Body of pancreas (tissue), 4 donors: ENCODE measurements at regions not wholly inside any gene's neighbourhood (a gene's known extent, or its start where the extent isn't known, plus 50 kb on each side); places are given as distances from the start of the nearest gene placed in this dataset.
"Not testable (repeated sequence)": the region's sequence is repeated elsewhere in the genome, so short reads cannot be mapped to it uniquely, and the experiment has no call there.

Experiments
- ATAC-seq: fragments of 150-250 bp; one replicate; pipeline ENCODE4 v1.9.1; 2016
- DNase-seq, 4 donors: peaks; one replicate each; pipeline ENCODE4 v3.0.0-alpha.2; 2019
- H3K27ac ChIP-seq, 4 donors: fragments of 200-600 bp; sonication (generic); 1 replicate in 3 of 4; 2 replicates in 1 of 4; pipeline versions ENCODE4 v1.5.1 to v1.6.1; 2016 to 2019; ENCODE audit warnings: mild to moderate bottlenecking in 1 of 4, mixed read lengths in 1 of 4, moderate library complexity in 1 of 4
- H3K27me3 ChIP-seq, 2 donors: fragments of 200-600 bp; sonication (generic); one replicate each; pipeline ENCODE4 v1.6.0; 2016; ENCODE audit warnings: mild to moderate bottlenecking in 1 of 2
- H3K36me3 ChIP-seq, 2 donors: fragments of 200-600 bp; sonication (generic); replicated peaks in 1 of 2; 2 replicates each; pipeline ENCODE4 v1.5.1; 2016; ENCODE audit warnings: low read depth in 2 of 2; ENCODE audit not compliant: insufficient read depth in 1 of 2
- H3K4me1 ChIP-seq: fragments of 200-600 bp; sonication (generic); one replicate; pipeline ENCODE4 v1.6.0; 2016
- H3K4me3 ChIP-seq, 2 donors: fragments of 200-600 bp; sonication (generic); 1 replicate in 1 of 2; 2 replicates in 1 of 2; pipeline ENCODE4 v1.5.1; 2016 to 2019
- H3K9me3 ChIP-seq, 3 donors: fragments of 200-600 bp; sonication (generic); 1 replicate in 2 of 3; 2 replicates in 1 of 3; pipeline ENCODE4 v1.5.1; 2016
- POLR2A ChIP-seq, 3 donors: fragments of 450-650 bp; IDR thresholded peaks; one replicate each; pipeline ENCODE4 v1.6.1; 2016; ENCODE audit warnings: antibody characterized with exemption in 3 of 3, mild to moderate bottlenecking in 2 of 3
- WGBS, 2 donors: methylation state at CpG; one replicate each; pipeline ENCODE4 v1.1.5; 2017; 5-methylcytosine and 5-hydroxymethylcytosine counted together
- intact Hi-C: fragments of 100-400 bp; cut with DNase I; formaldehyde crosslinking; loops from one replicate; pipeline ENCODE4 v1.15.1; 2023
- TF ChIP-seq, protein P1 (sequence below), 7 experiments: fragments of 450-650 bp in 4 of 7; fragments of 200-600 bp in 3 of 7; sonication (generic) in 3 of 7; IDR thresholded peaks; one replicate each; pipeline ENCODE4 v1.5.1; 2016 to 2019; ENCODE audit warnings: antibody characterized with exemption in 7 of 7

DNA sequence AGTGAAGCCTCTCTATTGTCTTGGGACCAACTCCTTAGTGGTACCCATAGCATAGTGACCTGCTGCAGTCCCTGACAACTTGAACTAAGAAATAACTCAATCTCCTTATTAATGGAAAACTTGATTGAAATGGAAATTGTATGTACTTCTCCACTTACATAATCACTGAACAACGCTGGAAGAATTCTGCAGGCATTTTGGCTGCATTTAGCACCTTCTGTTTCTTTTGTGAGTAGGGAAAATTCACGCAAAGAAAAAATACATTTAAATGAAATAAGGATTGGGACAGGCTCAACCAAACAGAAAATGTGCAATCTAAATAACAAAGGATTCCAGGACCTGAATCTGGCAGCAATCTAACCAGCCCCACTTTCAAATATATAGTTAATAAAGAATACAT lies 126.9 kb upstream of the GHITM start:
- no peaks in the 10 kb centered on the region for H3K36me3 ChIP-seq
- H3K27me3 ChIP-seq, result no peaks in the 10 kb centered on the region
- intact Hi-C loops, result no loop called here
- no peak for DNase-seq
- no peak for ATAC-seq
- TF ChIP-seq, protein P1, sequence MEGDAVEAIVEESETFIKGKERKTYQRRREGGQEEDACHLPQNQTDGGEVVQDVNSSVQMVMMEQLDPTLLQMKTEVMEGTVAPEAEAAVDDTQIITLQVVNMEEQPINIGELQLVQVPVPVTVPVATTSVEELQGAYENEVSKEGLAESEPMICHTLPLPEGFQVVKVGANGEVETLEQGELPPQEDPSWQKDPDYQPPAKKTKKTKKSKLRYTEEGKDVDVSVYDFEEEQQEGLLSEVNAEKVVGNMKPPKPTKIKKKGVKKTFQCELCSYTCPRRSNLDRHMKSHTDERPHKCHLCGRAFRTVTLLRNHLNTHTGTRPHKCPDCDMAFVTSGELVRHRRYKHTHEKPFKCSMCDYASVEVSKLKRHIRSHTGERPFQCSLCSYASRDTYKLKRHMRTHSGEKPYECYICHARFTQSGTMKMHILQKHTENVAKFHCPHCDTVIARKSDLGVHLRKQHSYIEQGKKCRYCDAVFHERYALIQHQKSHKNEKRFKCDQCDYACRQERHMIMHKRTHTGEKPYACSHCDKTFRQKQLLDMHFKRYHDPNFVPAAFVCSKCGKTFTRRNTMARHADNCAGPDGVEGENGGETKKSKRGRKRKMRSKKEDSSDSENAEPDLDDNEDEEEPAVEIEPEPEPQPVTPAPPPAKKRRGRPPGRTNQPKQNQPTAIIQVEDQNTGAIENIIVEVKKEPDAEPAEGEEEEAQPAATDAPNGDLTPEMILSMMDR (IDR thresholded peaks at IDR 0.05), result no peak
- TF ChIP-seq POLR2A (IDR thresholded peaks at IDR 0.05), result no peak
- no peak overlapping the region for H3K4me3 ChIP-seq
- no peak overlapping the region for H3K27ac ChIP-seq
- 49 to 59% methylated on average over 2 of the region's 2 CpGs for WGBS, 2 donors
- no peaks in the 10 kb centered on the region for H3K4me1 ChIP-seq
- no peaks in the 10 kb centered on the region for H3K9me3 ChIP-seq

DNA sequence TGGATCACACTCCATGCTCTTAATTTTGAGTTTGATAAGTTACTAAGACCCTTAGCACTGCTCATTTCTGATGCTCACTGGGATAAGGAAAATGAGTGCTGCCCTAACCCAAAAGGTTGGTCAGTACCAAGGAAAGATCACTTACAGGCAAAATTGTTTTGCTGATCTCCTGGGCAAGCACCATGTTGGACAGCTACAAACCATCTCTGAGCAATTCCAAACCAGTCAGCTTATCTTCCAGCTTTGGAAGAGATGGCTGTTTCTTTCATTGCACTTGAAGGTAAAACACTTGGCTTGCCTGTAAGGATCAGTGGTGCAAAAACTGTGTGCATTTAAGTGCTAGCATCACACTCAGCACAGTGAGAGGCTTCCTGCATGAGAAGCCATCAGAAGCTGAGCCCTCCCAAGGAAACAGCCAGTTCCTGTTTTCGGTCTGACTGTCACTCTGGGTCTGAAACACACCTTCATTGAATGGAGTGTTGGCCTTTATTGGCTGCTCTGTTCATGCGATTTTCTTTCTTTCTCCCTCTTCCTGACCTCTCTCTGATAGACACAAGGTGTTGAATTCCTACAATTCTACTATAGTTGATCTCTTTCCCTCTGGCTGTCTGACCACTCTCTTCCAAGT lies 126.4 kb upstream of the GHITM start:
- intact Hi-C loops, result no loop called here
- no peak overlapping the region for H3K4me3 ChIP-seq
- DNase-seq (no peak), ATAC-seq (no peak)
- H3K9me3 ChIP-seq, result no peaks in the 10 kb centered on the region
- no peaks in the 10 kb centered on the region for H3K4me1 ChIP-seq
- TF ChIP-seq, protein P1 (IDR thresholded peaks at IDR 0.05), result no peak
- TF ChIP-seq POLR2A (IDR thresholded peaks at IDR 0.05), result no peak
- 34 to 68% methylated on average over 2 of the region's 2 CpGs for WGBS, 2 donors
- H3K27ac ChIP-seq, result no peak overlapping the region
- H3K36me3 ChIP-seq, result no peaks in the 10 kb centered on the region
- H3K27me3 ChIP-seq, result no peaks in the 10 kb centered on the region

DNA sequence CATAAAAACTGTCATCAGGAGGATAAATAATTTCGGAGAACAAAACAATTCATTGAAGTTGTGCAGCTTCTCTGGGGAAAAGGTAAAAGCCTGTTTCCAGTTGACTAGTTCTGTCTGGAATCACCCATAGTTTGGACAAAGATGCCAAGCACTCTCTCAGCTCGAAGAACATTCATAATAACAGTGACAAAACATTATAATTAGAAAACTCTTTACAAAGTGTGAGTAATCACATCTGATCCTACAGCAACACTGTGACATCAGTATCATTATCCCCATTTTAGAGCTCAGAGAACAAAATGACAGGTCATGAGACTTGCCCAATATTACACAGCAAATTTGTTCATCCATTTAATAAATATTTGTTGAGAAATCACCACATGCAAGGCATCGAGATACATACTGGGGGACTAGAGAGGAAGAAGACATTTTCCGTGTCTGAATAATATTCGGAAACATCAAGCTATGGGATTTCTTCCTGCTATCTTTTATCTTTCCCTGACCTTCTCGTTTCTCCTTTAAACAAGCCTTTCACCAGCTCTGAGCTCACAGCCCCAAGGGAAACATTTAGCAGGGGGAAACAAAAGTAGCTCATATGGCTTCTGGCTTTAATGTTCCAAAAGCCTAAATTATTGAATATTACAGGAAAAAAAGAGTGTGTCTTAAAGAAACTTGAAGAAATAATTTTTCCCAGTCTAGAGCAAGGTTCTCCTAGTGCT lies 123.3 kb upstream of the GHITM start:
- Histone ChIP-seq H3K9me3 (no peaks in the 10 kb centered on the region), H3K27ac (no peak overlapping the region), H3K27me3 (no peaks in the 10 kb centered on the region), H3K4me3 (no peak overlapping the region), H3K36me3 (no peaks in the 10 kb centered on the region), H3K4me1 (no peaks in the 10 kb centered on the region)
- TF ChIP-seq POLR2A (IDR thresholded peaks at IDR 0.05), result no peak
- TF ChIP-seq, protein P1 (IDR thresholded peaks at IDR 0.05), result no peak
- 41% methylated on average over 6 of the region's 6 CpGs for WGBS, 2 donors
- intact Hi-C loops, result no loop called here
- DNase-seq (no peak), ATAC-seq (no peak)

DNA sequence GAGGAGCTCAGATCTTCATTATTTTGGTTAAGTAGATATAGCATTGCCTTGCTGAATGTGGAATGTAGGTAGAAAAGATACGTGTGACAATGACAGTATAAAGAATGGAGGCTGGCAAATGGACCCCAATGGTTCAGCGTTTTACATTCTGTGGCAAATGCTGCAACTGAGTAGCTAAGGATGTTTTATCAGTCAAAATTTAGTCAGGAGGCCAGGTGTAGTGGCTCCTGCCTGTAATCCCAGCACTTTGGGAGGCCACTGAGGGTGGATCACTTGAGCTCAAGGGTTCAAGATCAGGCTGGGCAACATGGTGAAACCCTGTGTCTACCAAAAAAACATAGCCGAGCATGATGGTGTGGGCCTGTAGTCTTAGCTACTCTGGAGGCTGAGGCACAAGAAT lies 120.5 kb upstream of the GHITM start:
- no peak overlapping the region for H3K4me3 ChIP-seq
- no peak for ATAC-seq
- no peaks in the 10 kb centered on the region for H3K36me3 ChIP-seq
- TF ChIP-seq, protein P1 (IDR thresholded peaks at IDR 0.05), result no peak
- TF ChIP-seq POLR2A (IDR thresholded peaks at IDR 0.05), result no peak
- intact Hi-C loops, result no loop called here
- H3K27ac ChIP-seq, result no peak overlapping the region
- DNase-seq, result no peak
- 70 to 85% methylated on average over 3 of the region's 3 CpGs for WGBS, 2 donors
- H3K4me1 ChIP-seq, result no peaks in the 10 kb centered on the region
- no peaks in the 10 kb centered on the region for H3K9me3 ChIP-seq
- no peaks in the 10 kb centered on the region for H3K27me3 ChIP-seq

DNA sequence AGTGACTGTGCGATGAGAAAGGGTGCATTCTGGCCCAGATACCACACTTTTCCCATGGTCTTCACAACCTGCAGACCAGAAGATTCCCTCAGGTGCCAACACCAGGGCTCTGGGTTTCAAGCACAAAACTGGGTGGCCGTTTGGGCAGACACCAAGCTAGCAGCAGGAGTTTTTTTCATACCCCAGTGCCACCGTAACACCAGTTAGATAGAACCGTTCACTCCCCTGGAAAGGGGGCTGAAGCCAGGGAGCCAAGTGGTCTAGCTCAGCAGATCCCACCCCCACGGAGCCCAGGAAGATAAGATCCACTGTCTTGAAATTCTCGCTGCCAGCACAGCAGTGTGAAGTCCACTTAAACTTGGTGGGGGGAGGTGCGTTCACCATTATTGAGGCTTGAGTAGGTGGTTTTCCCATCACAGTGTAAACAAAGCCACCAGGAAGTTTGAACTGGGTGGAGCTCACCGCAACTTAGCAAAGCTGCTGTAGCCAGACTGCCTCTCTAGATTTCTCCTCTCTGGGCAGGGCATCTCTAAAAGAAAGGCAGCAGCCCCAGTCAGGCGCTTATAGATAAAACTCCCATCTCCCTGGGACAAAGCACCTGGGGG lies 119.4 kb upstream of the GHITM start:
- H3K9me3 ChIP-seq, intact Hi-C loops, H3K36me3 ChIP-seq, H3K27me3 ChIP-seq, H3K27ac ChIP-seq, H3K4me3 ChIP-seq, H3K4me1 ChIP-seq, DNase-seq, ATAC-seq: not testable (repeated sequence)
- WGBS, 2 donors, result 57 to 66% methylated on average over 8 to 9 of the region's 9 CpGs
